ENCODE measurements at regions not wholly inside any gene's neighbourhood (a gene's known extent, or its start where the extent isn't known, plus 50 kb on each side); places are given as distances from the start of the nearest gene placed in this dataset.

DNA sequence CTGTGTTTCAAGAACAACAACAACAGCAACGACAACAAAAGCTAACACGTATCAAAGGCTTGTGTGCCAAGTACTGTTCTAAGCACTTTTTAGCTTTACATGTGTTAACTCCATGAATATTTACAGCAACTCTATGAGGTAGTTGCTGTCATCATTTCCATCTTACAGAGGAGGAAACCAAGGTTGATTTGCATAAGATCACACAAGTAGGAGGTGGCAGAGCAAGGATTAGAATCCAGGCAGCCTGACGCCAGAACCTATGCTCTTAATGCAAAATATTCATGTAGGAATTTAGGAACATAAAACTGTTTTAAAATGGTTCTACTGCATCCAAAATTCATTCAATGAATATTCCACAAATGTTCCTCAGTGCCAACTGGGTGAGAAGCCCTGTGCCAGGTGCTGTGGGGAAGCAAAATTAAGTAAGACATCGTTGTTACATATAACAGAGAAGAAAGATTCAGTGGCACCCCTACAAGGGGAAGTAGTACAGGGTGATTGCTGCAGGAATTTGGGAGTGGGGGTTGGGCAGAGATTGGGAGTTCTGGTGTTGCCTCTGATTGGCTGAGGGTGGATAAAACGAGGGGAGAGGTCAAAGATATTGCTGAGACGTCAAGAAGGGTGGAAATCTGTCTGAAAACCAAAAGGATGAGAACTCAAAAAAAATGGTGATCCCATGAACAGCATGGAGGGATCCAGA lies 86.1 kb upstream of the ARHGAP20 start:
- TF ChIP-seq, protein P1, sequence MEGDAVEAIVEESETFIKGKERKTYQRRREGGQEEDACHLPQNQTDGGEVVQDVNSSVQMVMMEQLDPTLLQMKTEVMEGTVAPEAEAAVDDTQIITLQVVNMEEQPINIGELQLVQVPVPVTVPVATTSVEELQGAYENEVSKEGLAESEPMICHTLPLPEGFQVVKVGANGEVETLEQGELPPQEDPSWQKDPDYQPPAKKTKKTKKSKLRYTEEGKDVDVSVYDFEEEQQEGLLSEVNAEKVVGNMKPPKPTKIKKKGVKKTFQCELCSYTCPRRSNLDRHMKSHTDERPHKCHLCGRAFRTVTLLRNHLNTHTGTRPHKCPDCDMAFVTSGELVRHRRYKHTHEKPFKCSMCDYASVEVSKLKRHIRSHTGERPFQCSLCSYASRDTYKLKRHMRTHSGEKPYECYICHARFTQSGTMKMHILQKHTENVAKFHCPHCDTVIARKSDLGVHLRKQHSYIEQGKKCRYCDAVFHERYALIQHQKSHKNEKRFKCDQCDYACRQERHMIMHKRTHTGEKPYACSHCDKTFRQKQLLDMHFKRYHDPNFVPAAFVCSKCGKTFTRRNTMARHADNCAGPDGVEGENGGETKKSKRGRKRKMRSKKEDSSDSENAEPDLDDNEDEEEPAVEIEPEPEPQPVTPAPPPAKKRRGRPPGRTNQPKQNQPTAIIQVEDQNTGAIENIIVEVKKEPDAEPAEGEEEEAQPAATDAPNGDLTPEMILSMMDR (IDR thresholded peaks at IDR 0.05), result no peak
- TF ChIP-seq POLR2AphosphoS5 (IDR thresholded peaks at IDR 0.05), result no peak

Data from suprapubic skin (tissue), 3 donors.